NCI-H2171 treated with DMSO at 0.1 percent for 48 hours (cell line): ENCODE measurements at regions not wholly inside any gene's neighbourhood (a gene's known extent, or its start where the extent isn't known, plus 50 kb on each side); places are given as distances from the start of the nearest gene placed in this dataset.

Source experiments
- DNase-seq: peaks from one replicate; lab custom pipeline; 2025; lab: John Stamatoyannopoulos, UW

- DNase-seq = no peak
Measured at GRCh38 chr20:50286174-50286511, 95.5 kb downstream of the CEBPB start.

DNA sequence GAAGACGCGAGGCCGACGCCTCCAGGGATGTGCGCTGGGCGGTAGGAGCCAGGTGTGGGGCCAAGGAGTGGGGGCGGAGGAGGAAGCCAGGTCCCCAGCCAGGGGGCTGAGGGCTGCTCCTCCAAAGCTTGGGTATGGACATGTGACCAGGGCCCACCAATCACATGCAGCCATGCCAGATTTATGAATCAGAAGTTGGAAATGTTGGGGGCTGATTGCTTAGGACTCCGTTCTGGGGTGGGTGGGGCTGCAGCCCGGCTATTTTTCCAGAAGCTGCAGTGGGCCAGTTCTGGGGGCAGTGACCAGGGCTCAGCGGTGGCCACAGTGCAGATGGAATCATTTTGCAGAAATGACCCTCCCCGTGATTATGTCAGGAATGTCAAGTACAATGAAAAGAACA lies 96.0 kb downstream of the CEBPB start:
- DNase-seq = no peak

DNA sequence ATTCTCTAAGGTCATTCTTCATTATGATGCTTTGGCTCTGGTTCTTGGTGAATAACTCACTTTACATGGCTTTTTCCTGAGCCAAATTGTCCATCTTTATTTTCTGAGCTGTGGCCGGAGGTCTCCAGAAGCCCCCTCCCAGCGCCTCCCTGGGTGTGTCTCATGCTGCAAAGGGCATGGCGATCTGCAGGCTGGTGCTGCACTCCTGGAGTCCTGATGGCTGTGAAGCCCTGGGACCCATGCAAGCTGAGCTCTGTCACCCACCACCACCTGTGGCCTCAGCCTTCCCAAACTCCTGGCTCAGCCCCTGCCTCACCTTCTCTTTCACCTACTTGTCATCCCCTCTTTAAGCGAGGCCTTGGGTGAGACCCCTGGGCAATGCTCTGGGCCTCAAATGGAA lies 96.9 kb downstream of the CEBPB start:
- no peak for DNase-seq

- no peak for DNase-seq
Measured at GRCh38 chr20:50288128-50288623, 97.5 kb downstream of the CEBPB start.

GRCh38 chr20:50289581-50289980 lies 99.0 kb downstream of the CEBPB start:
- DNase-seq = peak; percentile 50

DNA sequence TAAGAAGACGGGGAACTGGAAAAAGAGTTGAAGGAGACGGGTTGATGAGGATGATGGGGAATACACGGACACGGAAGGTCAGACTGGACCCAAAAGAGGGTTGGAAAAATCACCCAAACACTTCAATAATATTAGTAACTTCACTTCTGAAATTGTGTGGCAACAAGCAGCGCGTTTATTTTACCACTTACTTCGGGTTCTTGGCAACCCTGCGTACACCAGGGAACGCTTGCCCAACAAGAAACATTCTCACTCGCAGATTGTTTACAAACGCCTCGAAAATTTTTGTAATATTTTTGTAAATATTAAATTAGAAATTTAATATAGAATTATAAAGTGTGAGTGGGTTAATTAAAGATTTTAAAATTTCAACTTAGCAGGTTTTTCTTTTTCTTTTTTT lies 99.5 kb downstream of the CEBPB start:
- DNase-seq = no peak

DNA sequence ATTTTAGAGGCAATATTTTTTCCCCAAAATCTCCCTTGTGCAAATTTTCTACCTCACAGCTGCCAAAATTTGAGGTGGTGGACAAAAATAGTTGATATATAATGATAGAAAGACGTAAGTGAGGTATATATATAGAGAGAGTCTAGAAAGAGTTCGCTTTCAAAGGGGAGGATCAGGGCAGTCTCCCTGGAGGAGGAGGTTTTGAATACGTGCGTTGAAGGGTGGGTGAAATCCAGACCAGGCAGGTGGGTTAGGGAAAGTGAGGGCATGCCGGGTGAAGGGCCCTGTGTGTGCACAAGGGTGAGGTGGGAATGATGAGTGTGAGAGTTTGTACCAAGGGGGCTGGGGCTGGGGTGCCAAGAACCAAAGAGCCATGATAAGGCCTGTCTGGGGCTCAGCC lies 100.2 kb downstream of the CEBPB start:
- no peak for DNase-seq

GRCh38 chr20:50291254-50292078 lies 100.8 kb downstream of the CEBPB start:
- DNase-seq = no peak

DNA sequence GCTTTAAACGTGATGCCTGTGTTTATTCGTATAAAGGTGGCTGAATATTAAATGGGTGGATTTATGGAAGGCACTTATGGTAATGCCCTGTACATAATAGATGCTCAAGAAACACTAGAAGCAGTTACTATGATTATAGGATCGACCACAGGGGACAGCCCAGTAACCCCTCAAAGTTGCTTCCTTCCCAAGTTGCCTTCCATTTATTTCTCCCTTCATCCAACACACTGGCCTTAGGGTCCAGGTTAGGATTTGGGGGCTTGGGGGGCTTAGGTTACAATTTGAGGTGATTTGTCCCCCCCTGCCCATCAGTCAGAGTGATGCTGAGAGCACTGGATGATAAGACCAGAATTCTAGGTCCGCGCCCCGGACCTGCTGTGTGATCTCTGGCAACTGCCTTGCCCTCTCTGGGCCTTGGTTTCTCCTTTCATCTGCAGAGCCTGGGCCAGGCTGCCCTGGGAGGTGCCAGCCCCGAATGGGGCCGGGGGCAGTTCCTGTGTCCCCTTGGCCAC lies 101.5 kb downstream of the CEBPB start:
- DNase-seq = no peak

GRCh38 chr20:50292591-50293283 lies 102.1 kb downstream of the CEBPB start:
- DNase-seq = no peak

GRCh38 chr20:50293284-50294139 lies 102.9 kb downstream of the CEBPB start:
- DNase-seq = no peak

- DNase-seq = no peak
Measured at GRCh38 chr20:50294164-50295088, 103.8 kb downstream of the CEBPB start.

- no peak for DNase-seq
Measured at GRCh38 chr20:50295345-50295744, 104.7 kb downstream of the CEBPB start.

DNA sequence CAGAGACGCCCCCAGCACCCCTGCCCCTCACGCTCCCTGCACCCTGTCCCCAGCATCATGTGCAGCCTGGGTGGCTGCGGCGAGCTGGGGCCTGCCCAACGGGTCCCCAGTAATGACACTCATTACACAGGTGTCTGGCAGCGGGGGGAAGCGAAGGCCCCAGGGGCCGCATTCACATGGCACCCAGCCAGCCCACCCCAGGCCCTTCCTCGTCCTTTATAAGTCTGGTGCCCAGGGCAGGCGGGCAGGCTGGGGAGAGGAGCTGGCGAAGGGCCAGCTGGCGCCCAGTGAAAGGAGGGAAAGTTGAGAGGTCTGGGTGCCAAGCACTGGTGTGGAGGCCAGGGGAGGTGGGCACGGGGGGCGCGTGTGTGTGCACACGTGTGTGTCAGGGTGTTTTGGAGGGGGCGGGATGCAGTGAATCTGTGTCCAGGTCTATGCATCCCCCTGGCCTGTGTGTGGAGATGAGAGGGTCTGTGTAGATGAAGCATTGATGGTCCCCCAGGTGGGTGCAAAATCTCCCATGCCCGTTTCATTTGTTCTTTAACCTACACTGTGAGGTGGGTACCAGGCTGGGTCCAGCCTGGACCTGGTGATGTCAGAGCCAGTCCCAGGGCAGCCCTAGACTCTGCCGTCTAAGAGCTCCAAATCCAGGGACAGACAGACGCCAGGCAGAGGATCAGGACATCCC lies 105.3 kb downstream of the CEBPB start:
- DNase-seq = peak; percentile 55

DNA sequence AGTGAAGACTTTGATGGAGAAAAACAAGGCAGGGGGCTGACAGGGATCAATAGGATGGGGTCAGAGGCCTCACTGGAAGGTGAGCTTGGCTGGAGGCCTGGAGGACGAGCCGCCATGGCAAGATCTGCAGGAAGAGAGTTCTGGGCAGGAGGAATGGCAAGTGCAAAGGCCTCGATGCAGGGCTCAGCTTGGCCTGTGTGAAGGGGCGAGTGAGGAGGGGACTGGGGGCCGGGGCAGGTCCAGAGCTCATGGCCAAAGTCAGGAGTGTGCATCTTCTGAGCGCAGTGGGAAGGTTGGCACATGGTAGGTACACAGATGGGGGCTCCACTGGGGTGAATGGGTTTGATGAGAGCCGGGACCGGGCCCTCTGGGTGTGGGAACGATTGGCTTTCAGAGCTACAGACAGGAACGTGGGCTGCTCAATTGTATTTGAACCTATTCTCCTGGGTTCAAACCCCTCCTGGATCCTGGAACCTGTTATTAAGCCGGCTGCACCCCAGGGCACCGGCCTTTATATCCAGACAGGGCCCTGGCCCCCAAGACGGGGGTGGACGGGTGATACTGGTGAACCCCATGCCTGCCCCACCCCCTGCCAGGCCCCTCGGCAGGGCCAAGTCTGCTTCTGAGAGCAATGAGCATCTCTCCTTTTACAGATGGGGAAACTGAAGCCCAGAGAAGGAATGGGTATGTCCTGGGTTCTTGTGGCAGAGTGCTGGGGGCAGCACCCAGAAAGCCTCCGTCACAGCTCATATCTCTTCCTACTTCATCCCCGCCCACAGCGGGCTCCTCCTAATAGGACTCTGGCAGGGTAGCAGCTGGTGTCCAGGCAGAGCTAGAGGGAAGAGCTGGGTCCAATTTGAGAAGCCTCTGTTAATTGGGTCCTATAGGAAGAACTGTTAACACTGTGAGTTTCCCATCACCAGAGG lies 106.1 kb downstream of the CEBPB start:
- DNase-seq = no peak

- DNase-seq = no peak
Measured at GRCh38 chr20:50297498-50298376, 107.1 kb downstream of the CEBPB start.

GRCh38 chr20:50298554-50299324 lies 108.1 kb downstream of the CEBPB start:
- no peak for DNase-seq

DNA sequence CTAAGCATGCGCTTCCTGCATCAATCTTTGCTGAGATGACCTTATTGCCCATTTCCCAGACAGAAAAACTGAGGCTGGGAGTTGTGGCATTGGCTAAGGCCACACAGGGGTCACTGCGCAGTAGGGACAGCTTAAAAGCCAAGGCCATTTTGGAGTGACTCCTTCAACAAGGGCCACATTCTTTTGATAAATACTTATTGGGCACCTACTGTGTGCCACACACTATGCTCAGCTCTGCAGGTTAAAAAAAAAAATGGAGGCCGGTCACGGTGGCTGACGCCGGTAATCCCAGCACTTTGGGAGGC lies 108.6 kb downstream of the CEBPB start:
- DNase-seq = no peak
